KBM-7 (cell line): ENCODE measurements at regions not wholly inside any gene's neighbourhood (a gene's known extent, or its start where the extent isn't known, plus 50 kb on each side); places are given as distances from the start of the nearest gene placed in this dataset.
"Not testable (repeated sequence)": the region's sequence is repeated elsewhere in the genome, so short reads cannot be mapped to it uniquely, and the experiment has no call there.

Experiments used
- DNase-seq: peaks from one replicate; pipeline ENCODE4 v3.0.0-alpha.2; 2015
- in situ Hi-C: fragments of 300-500 bp; cut with MboI; formaldehyde crosslinking; loops from 2 replicates; pipeline ENCODE4 v1.14.3; 2020; ENCODE audit warnings: low sequenced_read_pairs, low pct_unique_long_range_greater_than_20kb, mixed read lengths

DNA sequence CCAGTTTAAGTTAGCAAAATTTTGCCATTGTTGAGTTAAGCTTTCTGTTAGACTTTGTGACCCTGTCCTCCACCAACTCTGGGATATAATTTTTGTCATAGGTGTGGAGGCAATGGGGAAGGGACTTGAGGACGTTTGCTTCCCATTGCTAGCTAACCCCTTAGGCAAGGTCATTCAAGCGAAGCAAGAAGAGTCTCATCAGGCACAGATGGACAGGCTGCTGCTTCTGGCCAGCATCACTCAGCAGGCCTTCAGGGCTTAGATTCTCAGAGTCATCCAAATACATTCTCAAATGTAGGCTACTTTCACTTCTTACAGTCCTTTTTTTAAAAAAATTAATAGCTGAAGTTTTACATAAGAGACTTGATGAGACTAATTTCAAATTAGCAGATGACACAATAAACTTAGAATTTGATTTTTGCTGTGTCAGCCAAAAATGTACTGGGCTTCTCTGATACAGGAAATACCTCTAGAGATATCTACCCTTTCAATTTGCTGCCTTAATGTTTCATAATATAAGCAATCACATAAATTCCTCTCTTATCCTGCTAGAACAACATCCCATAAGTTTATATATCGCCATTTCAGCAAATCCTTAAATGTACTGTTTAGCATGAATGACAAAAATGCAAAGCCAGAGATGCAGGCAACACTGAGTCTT, 875.2 kb downstream of the FLRT2 start:
- DNase-seq: no peak
- in situ Hi-C loops: no loop called here

DNA sequence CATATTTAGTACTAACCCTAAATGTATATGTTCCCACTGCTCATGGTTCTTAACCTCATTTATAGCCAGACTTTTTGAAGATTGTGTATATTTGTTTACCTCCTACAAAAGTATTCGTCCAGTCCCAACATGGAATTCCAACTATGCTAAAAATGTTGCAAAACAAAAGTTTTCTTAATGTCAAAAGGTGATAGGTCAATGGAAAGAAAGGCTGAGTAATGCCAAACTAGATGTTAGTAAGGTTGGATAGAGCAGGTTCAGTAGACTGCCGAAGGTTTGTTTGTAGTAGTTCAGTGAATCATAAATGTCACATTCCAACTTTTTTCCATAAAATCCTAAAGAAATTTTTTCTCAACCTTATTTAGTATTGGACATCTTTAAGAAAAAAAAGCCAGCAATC, 874.5 kb downstream of the FLRT2 start:
- no peak for DNase-seq
- in situ Hi-C loops: no loop called here

DNA sequence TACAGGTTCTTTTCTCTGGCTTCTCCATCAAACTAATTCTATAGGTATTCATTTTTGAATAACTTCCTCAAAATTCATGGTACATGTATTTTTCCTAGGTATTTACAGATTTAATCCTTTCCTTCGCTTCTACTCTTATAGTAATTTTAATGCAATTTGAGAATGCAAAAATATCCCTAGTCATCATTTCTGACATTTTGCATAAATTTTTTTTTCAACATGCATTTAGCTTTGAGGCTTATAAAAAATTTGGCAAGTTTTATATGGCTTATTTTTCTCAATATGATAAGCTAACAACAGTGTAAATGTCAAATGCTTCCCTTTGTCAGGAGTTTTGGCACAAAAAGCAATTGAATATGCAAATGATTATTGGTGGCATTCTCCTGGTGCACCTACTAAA, 872.6 kb downstream of the FLRT2 start:
- in situ Hi-C loops: no loop called here
- no peak for DNase-seq

DNA sequence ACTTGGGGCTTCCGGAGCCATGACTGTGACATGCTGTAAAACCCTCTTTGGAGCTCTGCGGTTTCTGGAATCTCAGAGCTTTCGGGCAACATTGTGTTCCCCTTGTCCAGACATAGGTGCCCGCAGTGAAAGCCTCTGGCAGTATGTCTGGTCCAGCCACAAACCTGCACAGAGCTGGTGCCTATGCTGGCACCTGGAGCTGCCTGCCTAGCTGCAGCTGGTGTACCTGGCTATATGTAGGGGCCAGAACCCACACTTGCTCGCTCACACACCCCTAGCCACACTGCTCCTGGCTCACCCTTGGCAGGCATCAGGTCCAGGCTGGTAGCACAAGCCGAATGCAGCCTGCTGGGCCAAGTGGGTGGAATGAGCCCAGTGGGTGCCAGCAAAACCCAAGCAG, 861.1 kb downstream of the FLRT2 start:
- no peak for DNase-seq
- in situ Hi-C loops: no loop called here

DNA sequence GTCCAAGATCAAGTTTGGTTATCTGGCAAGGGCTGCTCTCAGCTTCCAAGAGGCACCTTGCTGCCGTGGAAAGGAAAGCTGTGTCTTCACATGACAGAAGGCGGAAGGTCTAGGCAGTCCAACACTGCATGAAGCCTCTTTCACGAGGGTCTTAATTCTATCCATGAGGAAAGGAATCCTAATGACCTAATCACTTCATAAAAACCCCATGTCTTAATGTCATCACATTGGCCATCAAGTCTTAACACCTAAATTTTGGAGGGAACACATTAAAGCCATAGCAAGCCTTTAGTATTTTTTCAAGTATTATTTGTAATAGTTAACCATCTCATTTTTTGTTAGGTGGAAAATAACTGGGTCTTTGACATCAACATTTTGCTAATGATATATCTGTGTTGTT, 858.3 kb downstream of the FLRT2 start:
- in situ Hi-C loops: no loop called here
- DNase-seq: no peak

DNA sequence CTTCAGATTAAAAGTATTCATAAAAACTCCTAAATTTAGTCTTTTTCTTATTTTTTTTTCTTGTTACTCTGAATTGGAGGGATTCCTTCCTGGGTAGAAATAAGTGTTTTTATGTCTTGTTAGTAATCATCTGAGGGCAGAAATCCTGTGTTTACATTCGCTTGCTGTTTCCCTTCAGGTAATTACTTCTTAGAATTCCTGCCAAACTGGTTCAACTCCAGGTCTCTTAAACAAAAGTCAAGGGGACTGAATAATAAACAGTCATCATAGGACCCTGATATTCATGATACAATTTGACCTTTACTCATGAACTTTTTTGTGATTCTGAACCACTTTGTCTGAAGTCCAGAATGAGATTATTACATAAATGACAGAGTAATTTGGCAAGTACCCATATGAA, 843.9 kb downstream of the FLRT2 start:
- DNase-seq: no peak
- in situ Hi-C loops: no loop called here

DNA sequence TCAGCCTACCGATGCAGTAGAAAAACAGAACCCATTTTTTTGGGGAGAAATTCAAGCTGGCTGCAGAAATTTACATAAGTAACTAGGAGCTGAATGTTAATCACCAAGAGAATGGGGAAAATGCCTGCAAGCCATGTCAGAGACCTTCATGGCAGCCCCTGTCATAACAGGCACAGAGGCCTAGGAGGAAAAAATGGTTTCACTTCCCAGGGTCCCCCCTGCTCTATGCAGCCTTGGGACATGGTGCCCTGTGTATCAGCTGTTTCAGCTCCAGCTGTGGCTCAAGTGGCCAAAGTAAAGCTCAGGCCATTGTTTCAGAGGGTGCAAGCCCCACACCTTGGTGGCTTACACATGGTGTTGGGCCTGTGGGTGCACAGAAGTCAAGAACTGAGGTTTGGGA, 842.5 kb downstream of the FLRT2 start:
- in situ Hi-C loops: no loop called here
- no peak for DNase-seq

DNA sequence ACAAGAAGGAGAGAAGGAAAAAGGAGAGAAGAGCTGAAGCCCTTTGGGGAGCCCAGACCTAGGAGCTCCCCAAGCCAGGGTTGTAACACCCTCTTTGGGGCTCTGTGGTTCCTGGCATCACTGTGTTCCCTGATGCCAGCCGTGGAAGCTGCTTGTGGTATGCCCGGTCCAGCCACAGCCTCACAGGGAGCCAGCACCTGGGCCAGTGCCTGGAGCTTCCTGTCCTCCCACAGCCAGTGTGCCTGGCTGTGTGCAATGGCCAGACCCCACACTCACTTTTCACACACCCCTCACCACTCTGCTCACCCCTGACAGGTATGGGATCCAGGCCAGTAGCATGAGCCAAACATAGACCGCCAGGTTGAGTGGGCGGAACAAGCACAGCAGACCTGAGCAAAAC, 834.7 kb downstream of the FLRT2 start:
- in situ Hi-C loops: no loop called here
- DNase-seq: no peak

DNA sequence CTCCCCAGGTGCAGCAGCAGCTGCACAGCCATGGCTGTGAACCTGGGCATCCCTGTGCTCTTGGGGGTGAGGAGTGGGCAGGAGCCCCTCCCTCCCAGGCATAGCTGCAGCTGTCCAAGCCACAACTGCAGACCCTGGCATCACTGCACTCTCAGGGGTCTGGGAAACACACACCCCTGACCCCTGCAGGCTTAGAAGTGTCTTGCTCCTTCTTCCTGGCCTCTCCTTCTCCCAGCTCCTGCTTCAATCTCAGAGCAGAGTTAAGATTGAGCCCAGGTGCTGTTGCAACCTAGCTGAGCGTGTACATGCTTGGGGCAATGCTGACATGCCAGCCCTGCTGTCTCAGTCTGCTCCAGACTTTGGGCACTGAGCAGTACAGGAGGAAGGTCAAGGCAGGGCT, 833.6 kb downstream of the FLRT2 start:
- DNase-seq: no peak
- in situ Hi-C loops: no loop called here

DNA sequence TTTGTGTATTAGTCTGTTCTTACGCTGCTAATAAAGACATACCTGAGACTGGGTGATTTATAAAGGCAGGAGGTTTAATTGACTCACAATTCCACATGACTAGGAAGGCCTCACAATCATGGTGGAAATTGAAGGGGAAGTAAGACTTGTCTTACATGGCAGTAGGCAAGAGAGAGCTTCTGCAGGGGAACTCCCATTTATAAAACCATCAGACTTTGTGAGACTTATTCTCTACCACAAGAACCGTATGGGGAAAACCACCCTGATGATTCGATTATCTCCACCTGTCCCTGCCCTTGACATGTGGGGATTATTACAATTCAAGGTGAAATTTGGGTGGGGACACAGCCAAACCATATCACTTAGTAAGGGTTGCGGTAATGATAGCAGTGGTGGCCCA, 833.1 kb downstream of the FLRT2 start:
- DNase-seq: no peak
- in situ Hi-C loops: no loop called here

DNA sequence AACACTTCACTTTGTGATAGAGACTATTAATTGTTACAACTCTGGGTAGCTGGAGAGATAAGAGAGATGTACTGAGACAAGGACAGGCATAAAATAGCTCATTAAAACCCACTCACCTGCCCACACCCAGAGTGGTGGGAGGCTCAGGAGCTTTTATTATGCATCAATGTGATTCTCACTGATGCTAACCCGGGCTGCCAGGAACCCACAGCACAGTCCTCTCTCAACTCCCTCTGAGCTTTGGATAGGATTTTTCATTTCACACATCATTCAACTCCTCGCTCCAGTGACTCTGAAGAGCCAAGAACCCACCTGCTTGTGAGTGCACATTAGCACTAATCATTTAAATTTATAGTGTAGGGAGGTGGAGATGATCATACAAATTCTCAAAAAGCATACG, 827.9 kb downstream of the FLRT2 start:
- in situ Hi-C loops: no loop called here

DNA sequence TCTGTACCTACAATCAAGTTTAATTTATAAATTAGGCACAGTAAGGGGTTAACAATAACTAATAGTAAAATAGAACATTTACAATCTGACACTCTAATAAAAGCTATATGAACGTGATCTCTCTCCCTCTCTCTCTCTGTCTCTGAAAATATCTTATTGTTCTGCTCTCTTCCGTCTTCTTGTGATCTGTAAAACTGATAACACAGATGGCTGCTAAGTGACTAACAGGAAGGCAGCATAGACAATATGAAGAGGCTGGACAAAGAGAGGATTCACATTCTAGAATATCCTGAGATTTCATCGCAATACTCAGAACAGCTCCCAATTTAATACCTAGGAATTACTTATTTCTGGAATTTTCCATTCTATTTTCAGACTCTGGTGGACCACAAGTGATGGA, 827.2 kb downstream of the FLRT2 start:
- in situ Hi-C loops: no loop called here
- DNase-seq: no peak

More for the DNA sequence above, 827.9 kb downstream of the FLRT2 start:
- DNase-seq: no peak

DNA sequence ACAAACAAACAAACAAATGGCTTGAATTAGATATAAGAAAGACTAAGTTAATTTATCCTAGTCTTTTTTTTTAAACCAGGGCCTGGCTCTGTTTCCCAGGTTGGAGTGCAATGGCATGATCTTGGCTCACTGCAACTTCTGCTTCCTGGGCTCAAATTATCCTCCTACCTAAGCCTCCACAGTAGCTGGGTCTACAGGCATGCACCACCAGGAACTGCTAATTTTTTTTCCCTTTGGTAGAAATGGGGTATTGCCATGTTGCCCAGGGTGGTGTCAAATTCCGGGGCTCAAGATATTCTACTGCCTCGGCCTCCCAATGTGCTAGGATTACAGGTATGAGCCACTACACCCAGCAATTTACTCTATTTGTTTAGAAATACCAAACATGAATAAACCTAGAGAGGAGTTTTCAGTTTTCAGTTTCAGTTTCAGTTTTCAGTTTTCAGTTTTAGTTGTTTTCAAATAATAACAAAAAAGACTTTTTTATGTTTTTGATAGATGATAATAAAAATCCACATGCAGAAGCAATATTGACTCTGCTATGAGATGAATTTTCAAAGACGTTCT, 817.0 kb downstream of the FLRT2 start:
- in situ Hi-C loops: no loop called here
- DNase-seq: no peak

DNA sequence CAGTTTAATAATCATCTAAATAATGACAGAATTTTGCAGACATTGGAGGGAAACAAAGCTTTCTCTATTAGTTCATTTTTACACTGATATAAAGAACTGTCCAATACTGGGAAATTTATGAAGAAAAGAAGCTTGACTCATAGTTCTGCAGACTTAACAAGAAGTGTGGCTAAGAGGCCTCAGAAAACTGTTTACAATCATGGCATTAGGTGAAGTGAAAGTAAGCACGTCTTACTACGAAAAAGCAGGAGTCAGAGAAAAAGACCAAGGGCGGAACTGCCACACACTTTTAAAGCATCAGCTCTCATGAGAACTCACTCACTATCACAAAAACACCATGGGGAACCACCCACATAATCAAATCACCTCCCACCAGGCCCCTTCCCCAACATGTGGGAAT, 804.4 kb downstream of the FLRT2 start:
- in situ Hi-C loops: no loop called here
- no peak for DNase-seq

DNA sequence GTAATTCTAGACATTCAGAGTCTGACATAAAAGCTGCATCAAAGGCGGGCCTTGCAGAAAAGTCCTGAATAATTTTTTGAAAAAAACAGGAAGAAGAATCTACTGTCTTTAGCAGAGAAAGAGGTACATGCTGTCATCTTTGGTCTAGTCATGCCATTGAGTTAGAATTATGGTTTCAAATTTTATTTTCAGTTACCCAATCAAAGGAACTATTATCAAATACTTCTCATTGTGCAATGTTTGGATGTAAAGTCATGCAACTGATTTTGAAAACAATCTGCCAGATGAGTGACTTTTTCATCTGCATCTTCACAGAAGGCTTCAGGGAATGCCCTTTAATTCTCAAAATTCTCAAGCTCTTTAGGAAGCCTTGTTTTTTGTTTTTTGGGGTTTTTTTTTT, 803.5 kb downstream of the FLRT2 start:
- in situ Hi-C loops: no loop called here
- DNase-seq: no peak

DNA sequence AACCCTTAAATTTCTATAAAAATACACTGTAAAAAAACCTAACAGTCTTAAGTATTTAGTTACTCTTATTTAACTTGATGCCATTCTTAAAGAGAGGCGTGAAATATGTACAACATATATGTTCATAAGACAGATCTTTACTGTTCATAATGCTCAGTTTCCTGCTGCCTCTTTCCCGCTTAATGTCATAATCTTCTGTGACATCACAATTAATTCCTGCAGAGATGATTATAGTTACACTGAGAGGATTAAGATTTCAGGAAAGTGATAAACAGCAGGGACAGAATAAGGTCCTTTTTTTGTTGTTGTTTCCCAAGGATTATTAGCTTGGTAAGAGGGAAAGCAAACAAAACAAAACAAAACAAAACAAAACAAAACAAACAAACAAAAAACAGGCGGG, 801.4 kb downstream of the FLRT2 start:
- no peak for DNase-seq
- in situ Hi-C loops: no loop called here

DNA sequence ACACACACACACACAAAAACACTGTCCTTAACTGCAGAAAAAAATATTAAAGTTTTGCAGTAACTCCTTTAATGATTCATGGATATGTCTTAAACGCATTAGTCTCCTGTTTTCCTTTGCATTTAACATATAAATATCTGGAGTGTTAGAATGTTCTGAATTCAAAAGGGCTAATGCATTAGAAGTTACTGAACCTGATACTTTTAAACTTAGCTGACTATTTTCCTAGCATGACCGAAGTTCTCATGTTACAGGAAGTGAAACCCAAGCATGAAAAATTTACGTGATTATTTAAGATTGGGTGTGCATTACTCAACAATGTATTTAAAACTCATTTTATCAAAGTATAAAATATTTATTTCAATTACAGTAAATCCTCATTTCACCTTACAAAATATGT, 791.2 kb downstream of the FLRT2 start:
- in situ Hi-C loops: no loop called here
- DNase-seq: no peak

DNA sequence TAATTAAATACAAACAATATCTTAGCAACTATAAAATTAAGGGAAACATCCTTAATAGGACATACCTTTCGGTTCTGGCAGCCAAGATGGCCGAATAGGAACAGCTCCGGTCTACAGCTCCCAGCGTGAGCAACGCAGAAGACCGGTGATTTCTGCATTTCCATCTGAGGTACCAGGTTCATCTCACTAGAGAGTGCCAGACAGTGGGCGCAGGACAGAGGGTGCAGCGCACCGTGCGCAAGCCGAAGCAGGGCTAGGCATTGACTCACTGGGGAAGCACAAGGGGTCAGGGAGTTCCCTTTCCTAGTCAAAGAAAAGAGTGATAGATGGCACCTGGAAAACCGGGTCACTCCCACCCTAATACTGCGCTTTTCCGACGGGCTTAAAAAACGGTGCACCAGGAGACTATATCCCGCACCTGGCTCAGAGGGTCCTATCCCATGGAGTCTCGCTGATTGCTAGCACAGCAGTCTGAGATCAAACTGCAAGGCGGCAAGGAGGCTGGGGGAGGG, 782.3 kb downstream of the FLRT2 start:
- DNase-seq, in situ Hi-C loops: not testable (repeated sequence)

DNA sequence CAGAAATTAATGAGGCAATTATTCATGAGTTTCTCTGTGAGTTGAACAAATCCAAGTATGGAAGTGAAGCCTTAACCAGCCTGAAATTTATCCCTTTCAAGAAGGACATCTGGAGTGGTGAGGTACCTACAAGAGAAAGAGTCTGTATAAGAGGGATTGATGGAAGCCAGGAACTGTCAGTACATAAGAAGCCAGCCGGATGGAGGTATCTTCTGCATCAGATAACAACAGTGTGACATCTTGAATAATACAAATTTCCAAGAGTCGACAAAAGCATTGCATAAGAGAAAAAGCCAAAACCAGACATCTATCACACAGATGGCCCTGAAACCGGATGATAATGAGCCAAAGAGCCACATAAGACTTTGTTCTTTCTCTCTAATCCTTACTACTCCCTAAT, 781.2 kb downstream of the FLRT2 start:
- no peak for DNase-seq
- in situ Hi-C loops: no loop called here

DNA sequence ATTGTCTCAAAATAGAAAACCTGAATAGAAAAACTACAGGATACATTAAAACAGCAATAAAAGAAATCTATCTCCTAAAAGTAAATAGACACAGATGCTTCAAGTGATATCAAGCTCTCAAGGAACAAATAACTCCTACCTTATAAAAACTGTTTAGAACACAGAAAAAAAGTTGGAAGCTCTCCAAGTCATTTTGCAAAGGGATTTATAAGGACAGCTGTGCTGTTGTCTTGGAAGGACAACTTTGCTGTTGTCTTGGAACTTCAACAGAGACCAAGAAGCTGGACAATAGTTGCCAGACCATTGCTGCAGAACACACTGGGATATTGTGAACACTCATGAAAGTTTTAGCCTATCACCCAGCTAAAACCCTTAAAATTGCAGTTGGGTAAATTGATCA, 780.7 kb downstream of the FLRT2 start:
- in situ Hi-C loops: no loop called here
- no peak for DNase-seq

DNA sequence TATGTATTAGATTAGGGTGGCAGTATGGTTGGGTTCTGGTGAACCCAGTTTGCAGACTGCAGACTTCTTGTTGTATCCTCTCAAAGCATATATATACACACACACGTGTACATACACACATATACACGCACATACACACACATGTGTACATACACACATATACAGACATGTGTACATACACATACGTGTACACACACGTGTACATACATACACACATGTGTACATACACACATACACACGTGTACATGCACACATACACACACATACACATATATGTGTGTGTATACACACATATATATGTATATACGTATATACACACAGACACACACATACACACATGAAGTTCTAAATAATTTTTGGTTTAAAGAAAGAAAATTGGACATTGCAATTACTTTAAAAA, 780.2 kb downstream of the FLRT2 start:
- in situ Hi-C loops: no loop called here

More for the DNA sequence above, 780.2 kb downstream of the FLRT2 start:
- no peak for DNase-seq
